ENCODE measurements at regions not wholly inside any gene's neighbourhood (a gene's known extent, or its start where the extent isn't known, plus 50 kb on each side); places are given as distances from the start of the nearest gene placed in this dataset.

GRCh38 chr6:106832766-106833510 is 141.6 kb downstream of the CD24 start:
- ATAC-seq: no peak
- no peak overlapping the region for H2AFZ ChIP-seq (ENCODE audit: low read depth, low read length, poor library complexity, severe bottlenecking)
- RAD21 ChIA-PET (ENCODE audit: low non-redundant PET in 1 of 2, low total read pairs in 2 of 2, uncharacterized antibody in 2 of 2, unreplicated experiment in 2 of 2): no interaction called here

More at GRCh38 chr6:106832766-106833510, 141.6 kb downstream of the CD24 start:
- Histone ChIP-seq H3K9me2 (ENCODE audit: insufficient read depth) (no peaks in the 10 kb centered on the region), H3K9me3 (ENCODE audit: control insufficient read depth in 1 of 2, insufficient read depth in 1 of 2, low read depth in 1 of 2, low read length in 2 of 2) (no peaks in the 10 kb centered on the region), H3K9ac (ENCODE audit: low read length) (no peak overlapping the region), H3K4me2 (ENCODE audit: low read length) (no peak overlapping the region), H3K4me1 (ENCODE audit: control insufficient read depth in 1 of 2, insufficient read depth in 2 of 2, low read length in 2 of 2) (no peaks in the 10 kb centered on the region), H3K79me2 (ENCODE audit: insufficient read depth, low read length) (no peaks in the 10 kb centered on the region), H3K36me3 (ENCODE audit: control insufficient read depth in 1 of 2, insufficient read depth in 2 of 2, low read length in 2 of 2) (no peaks in the 10 kb centered on the region), H4K20me1 (ENCODE audit: insufficient read depth) (no peaks in the 10 kb centered on the region), H3K27ac (ENCODE audit: low read depth, low read length) (no peak overlapping the region), H3K4me3 (replicated peaks in 1 of 2; ENCODE audit: low read depth in 1 of 2, low read length in 2 of 2) (no peak overlapping the region), H3K27me3 (ENCODE audit: insufficient read depth, low read length) (no peaks in the 10 kb centered on the region)
- no peak for TF ChIP-seq MAX (IDR thresholded peaks at IDR 0.05)
- no peak for TF ChIP-seq JUND (IDR thresholded peaks at IDR 0.05)
- TF ChIP-seq CBX3 (IDR thresholded peaks at IDR 0.05; ENCODE audit: low read depth): no peak
- TF ChIP-seq TCF7L2 (IDR thresholded peaks at IDR 0.05; ENCODE audit: borderline replicate concordance, extremely low read depth, insufficient read depth, insufficient read length): no peak
- TF ChIP-seq FOSL1 (IDR thresholded peaks at IDR 0.05; ENCODE audit: low read depth): no peak
- no peak for TF ChIP-seq CTCF (IDR thresholded peaks at IDR 0.05 in 2 of 3, conservative IDR thresholded peaks at IDR 0.05 in 1 of 3; ENCODE audit: borderline replicate concordance in 1 of 3, insufficient read depth in 1 of 3, low read depth in 2 of 3, low read length in 2 of 3)
- TF ChIP-seq ZBTB33 (IDR thresholded peaks at IDR 0.05; ENCODE audit: extremely low read depth, insufficient replicate concordance, low read length): no peak
- no peak for TF ChIP-seq ATF3 (IDR thresholded peaks at IDR 0.05)
- no peak for TF ChIP-seq SIN3A (IDR thresholded peaks at IDR 0.05; ENCODE audit: low read depth)
- no peak for TF ChIP-seq EGR1 (IDR thresholded peaks at IDR 0.05; ENCODE audit: low read depth)
- TF ChIP-seq RAD21 (IDR thresholded peaks at IDR 0.05; ENCODE audit: low read depth): no peak
- TF ChIP-seq ELF1 (IDR thresholded peaks at IDR 0.05; ENCODE audit: borderline replicate concordance, low read depth): no peak
- TF ChIP-seq REST (IDR thresholded peaks at IDR 0.05; ENCODE audit: low read depth): no peak
- TF ChIP-seq SP1 (IDR thresholded peaks at IDR 0.05; ENCODE audit: low read depth): no peak
- no peak for TF ChIP-seq POLR2A (IDR thresholded peaks at IDR 0.05; ENCODE audit: borderline replicate concordance, extremely low read depth, insufficient read depth, insufficient read length)
- TF ChIP-seq EZH2 (IDR thresholded peaks at IDR 0.05): no peak
- TF ChIP-seq ZFX (IDR thresholded peaks at IDR 0.05): no peak
- intact Hi-C loops (cut with micrococcal nuclease): no loop called here
- ChIA-PET POLR2A (no interaction called here), CTCF (interaction anchor here (1.4 kb wide), 1 partner anchor 51 kb away, joined by 3 read pairs; no protein-coding TSS in a partner anchor)
- BruUV-seq (replicated peaks): no TSS peak
- DNase-seq (ENCODE audit: low read depth, low spot score): no peak
